ENCODE measurements at regions not wholly inside any gene's neighbourhood (a gene's known extent, or its start where the extent isn't known, plus 50 kb on each side); places are given as distances from the start of the nearest gene placed in this dataset.

- Mint-ChIP-seq H3K27me3 (ENCODE audit: unreplicated experiment) (no peaks in the 10 kb centered on the region), H3K4me3 (ENCODE audit: unreplicated experiment) (no peak overlapping the region), H3K36me3 (ENCODE audit: unreplicated experiment) (no peaks in the 10 kb centered on the region), H3K4me1 (ENCODE audit: unreplicated experiment) (no peaks in the 10 kb centered on the region), H3K9me3 (ENCODE audit: unreplicated experiment) (peaks cover 10% of the 10 kb centered on the region), H3K27ac (ENCODE audit: unreplicated experiment) (no peak overlapping the region)
- no peak for TF ChIP-seq CTCF (IDR thresholded peaks at IDR 0.05)
- DNase-seq (ENCODE audit: extremely low spot score, unreplicated experiment), result no peak
Observed at GRCh38 chr4:54384152-54384551, 155.1 kb downstream of the PDGFRA start.

DNA sequence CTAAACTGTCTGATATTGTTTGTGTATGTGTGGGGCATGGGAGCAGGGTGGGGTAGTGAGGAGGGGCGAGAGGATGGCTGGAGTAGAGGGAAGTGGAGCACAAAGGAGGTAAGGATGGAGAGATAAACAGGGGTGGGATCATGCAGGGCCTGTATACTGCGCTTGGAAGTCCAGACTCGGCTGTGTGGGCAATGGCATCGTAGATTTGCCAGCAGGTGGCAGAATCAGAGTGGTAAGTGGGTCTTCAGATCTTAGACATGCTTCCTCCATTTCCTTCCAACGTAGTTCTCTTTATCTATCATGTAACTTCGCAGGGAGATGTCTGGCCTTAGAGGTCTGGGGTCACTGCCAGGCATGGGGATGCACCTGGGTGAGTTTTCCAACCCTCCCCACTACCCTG is 155.5 kb downstream of the PDGFRA start:
- H3K27ac Mint-ChIP-seq (ENCODE audit: unreplicated experiment), result no peak overlapping the region
- no peaks in the 10 kb centered on the region for H3K36me3 Mint-ChIP-seq (ENCODE audit: unreplicated experiment)
- H3K4me3 Mint-ChIP-seq (ENCODE audit: unreplicated experiment), result no peak overlapping the region
- H3K4me1 Mint-ChIP-seq (ENCODE audit: unreplicated experiment), result no peaks in the 10 kb centered on the region
- TF ChIP-seq CTCF (IDR thresholded peaks at IDR 0.05), result peak; percentile 65
- H3K9me3 Mint-ChIP-seq (ENCODE audit: unreplicated experiment), result peaks cover 6% of the 10 kb centered on the region
- no peaks in the 10 kb centered on the region for H3K27me3 Mint-ChIP-seq (ENCODE audit: unreplicated experiment)
- DNase-seq (ENCODE audit: extremely low spot score, unreplicated experiment), result no peak

- H3K27me3 Mint-ChIP-seq (ENCODE audit: unreplicated experiment), result no peaks in the 10 kb centered on the region
- no peaks in the 10 kb centered on the region for H3K36me3 Mint-ChIP-seq (ENCODE audit: unreplicated experiment)
- peaks cover 6% of the 10 kb centered on the region for H3K9me3 Mint-ChIP-seq (ENCODE audit: unreplicated experiment)
- no peak overlapping the region for H3K4me3 Mint-ChIP-seq (ENCODE audit: unreplicated experiment)
- H3K4me1 Mint-ChIP-seq (ENCODE audit: unreplicated experiment), result peaks cover 9% of the 10 kb centered on the region
- no peak overlapping the region for H3K27ac Mint-ChIP-seq (ENCODE audit: unreplicated experiment)
- no peak for DNase-seq (ENCODE audit: extremely low spot score, unreplicated experiment)
- TF ChIP-seq CTCF (IDR thresholded peaks at IDR 0.05), result no peak
Observed at GRCh38 chr4:54386042-54386669, 157.1 kb downstream of the PDGFRA start.

DNA sequence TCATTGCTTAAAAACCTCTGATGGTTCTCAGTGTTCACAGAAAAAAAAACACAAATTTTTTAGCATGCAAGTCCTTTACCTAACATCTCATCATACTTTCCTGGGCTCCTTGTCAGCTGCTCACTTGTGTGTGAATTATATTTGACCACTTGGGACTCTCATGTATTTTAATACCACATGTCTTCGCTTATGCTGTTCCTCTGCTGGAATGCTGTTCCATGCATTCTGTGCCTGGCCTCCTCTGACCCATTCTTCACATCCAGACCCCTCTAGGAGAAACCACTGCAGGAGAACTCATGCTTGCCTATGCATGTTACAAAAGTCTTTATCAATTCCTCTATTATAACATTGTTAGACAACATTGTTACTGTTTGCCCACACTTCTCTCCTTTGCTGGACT is 157.6 kb downstream of the PDGFRA start:
- Mint-ChIP-seq H3K9me3 (ENCODE audit: unreplicated experiment) (peaks cover 6% of the 10 kb centered on the region), H3K4me3 (ENCODE audit: unreplicated experiment) (no peak overlapping the region), H3K36me3 (ENCODE audit: unreplicated experiment) (no peaks in the 10 kb centered on the region), H3K4me1 (ENCODE audit: unreplicated experiment) (peaks cover 13% of the 10 kb centered on the region), H3K27me3 (ENCODE audit: unreplicated experiment) (no peaks in the 10 kb centered on the region), H3K27ac (ENCODE audit: unreplicated experiment) (no peak overlapping the region)
- DNase-seq (ENCODE audit: extremely low spot score, unreplicated experiment), result no peak
- no peak for TF ChIP-seq CTCF (IDR thresholded peaks at IDR 0.05)

DNA sequence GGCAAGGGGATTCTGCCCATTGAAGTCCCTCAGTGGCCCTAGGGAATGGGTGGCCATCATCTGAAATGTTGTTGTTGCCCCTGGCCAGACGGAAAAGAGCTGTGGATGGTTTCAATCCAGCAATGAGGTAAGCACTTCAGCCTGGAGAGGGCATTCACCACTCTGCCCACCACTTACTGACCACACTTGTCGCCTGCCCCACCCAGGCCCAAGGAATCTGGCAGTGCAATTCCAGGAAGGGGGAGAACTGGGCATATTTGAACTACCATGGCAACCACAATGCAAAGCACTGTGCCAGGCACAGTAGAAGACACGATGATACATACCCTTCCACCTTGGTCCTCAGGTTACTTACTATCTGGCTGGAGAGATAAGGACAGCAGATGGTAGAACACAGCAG is 161.6 kb downstream of the PDGFRA start:
- H3K36me3 Mint-ChIP-seq (ENCODE audit: unreplicated experiment), result no peaks in the 10 kb centered on the region
- no peak overlapping the region for H3K27ac Mint-ChIP-seq (ENCODE audit: unreplicated experiment)
- peaks cover 13% of the 10 kb centered on the region for H3K4me1 Mint-ChIP-seq (ENCODE audit: unreplicated experiment)
- no peak overlapping the region for H3K4me3 Mint-ChIP-seq (ENCODE audit: unreplicated experiment)
- DNase-seq (ENCODE audit: extremely low spot score, unreplicated experiment), result no peak
- H3K9me3 Mint-ChIP-seq (ENCODE audit: unreplicated experiment), result peaks cover 6% of the 10 kb centered on the region
- TF ChIP-seq CTCF (IDR thresholded peaks at IDR 0.05), result no peak
- H3K27me3 Mint-ChIP-seq (ENCODE audit: unreplicated experiment), result no peaks in the 10 kb centered on the region

All from osteocyte (in vitro differentiated cells).